GM12865 (cell line): ENCODE measurements at regions not wholly inside any gene's neighbourhood (a gene's known extent, or its start where the extent isn't known, plus 50 kb on each side); places are given as distances from the start of the nearest gene placed in this dataset.
A peak's percentile ranks its signal among the peaks of the same experiment; 100 is the strongest.
"Not testable (repeated sequence)": the region's sequence is repeated elsewhere in the genome, so short reads cannot be mapped to it uniquely, and the experiment has no call there.

ENCODE experiments used
- DNase-seq: peaks from one replicate; pipeline ENCODE4 v3.0.0; 2010; ENCODE audit warnings: low read depth
- H3K4me3 ChIP-seq: 2 replicates; pipeline ENCODE4 v1.5.1; 2011; ENCODE audit warnings: mild to moderate bottlenecking, low read depth, low read length, control low read depth
- CTCF ChIP-seq: IDR thresholded peaks from 2 replicates; pipeline ENCODE4 v1.5.1; 2011; ENCODE audit warnings: low read length, control low read depth, low read depth, inconsistent platforms; ENCODE audit not compliant: insufficient read depth; ENCODE audit errors: missing control alignments

DNA sequence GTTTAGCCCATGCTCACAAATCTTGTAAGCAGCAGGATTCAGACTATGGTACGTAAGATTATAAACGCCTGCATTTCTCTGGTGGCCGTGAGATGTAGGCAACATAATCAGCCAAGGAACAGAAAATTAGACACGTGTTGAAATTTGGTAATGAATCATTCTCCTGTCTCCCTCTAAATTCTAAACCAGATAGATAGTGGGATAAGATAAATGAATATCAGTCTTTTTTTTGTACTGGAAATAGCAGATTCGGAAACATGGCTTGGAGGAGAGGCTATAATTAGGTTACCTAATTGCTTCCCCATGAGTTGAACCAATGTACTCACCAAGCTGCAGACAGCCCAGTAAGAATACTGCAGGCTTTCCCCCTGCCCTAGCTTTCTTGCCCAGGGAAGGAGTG lies 172.3 kb downstream of the TGFB2 start:
- H3K4me3 ChIP-seq, result no peak overlapping the region
- TF ChIP-seq CTCF, result no peak
- no peak for DNase-seq

DNA sequence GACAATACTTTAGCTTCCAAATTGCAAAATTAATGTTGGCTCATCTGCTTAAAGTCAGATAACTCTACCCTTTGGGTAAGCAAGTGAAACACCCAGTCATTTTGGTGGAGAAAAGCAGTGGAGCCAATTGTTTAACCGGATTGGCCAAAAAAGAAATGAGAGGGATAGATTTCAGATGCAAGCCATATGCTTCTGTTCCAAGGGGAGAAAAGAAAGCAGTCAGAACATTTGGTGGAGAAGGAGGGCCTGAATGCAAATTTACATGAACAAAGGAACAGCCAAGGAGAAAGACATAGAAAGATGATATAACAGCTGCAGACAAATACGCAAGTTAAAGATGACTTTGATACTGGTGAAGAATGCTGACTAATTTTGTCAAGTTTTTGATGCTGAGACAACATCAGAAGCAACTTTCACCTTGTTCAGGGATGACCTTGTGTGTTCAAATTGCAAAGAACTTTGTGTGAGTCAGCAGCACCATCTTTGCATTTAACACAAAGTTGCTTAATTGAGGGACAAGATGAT lies 173.1 kb downstream of the TGFB2 start:
- no peak overlapping the region for H3K4me3 ChIP-seq
- TF ChIP-seq CTCF, result no peak
- DNase-seq, result no peak

DNA sequence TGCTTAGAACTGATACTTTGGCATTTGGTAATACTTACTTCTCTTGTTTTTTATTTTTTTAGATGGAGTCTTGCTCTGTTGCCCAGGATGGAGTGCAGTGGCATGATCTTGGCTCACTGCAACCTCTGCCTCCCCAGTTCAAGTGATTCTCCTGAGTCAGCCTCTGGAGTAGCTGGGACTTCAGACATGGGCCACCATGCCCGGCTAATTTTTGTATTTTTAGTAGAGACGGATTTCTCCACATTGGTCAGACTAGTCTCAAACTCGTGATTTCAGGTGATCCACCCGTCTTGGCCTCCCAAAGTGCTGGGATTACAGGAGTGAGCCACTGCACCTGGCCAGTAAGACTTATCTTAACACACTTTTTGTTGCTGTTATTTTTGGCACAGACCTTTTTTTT lies 175.5 kb downstream of the TGFB2 start:
- not testable (repeated sequence) for DNase-seq, H3K4me3 ChIP-seq

DNA sequence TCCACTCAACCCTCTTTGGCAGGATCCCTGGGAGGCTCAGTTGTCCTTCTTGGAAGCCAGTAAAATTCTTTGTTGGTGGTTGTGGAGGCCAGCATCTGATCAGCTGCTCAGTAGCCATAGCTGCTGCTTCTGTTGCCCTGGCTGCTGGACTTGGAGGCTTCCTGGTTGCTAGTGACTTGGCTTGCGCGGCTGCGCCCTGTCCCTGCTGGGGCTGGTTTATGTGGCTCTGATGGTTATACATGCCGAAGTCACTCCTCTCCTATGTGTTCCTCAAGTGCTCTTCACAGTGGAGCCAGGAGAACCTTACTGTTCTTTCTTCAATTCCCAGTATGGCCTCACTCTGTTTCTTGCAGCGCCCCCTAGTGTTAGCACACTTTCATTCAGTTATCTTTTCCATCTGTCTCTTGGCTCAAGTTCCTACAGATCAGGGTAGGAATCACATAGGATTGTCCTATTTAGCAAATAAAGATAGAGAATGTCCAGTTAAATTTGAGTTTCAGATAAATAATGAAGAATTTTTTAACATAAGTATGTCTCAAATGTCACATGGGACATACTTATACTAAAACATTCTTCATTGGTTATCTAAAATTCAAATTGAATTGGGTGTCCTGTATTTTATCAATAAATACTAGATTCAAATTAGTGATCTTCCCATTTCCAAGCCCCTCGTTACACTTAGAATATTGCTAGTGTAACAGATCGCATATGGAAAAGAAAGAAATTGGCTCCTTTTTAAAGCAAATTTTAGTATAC lies 176.5 kb downstream of the TGFB2 start:
- H3K4me3 ChIP-seq, result no peak overlapping the region
- peak; percentile 49 for DNase-seq

DNA sequence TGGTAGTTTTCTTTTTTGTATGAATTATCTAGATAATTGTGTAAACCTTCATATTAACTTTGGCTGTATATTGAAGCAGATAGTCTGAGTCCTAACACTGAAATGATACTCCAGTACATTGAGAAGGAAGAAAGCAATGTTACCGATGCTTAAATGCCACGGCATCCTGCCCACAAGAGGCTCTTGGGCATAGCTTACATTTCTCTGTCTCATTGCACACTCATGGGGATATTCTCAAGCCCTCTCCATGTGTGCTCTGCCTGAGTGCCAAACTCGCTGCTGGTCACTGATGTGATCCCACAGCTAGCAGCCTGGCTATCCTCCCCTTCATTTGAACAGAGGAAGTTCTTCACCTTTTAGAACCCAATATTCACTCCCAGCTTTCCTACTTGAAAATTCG lies 179.4 kb downstream of the TGFB2 start:
- no peak overlapping the region for H3K4me3 ChIP-seq
- DNase-seq, result no peak
- no peak for TF ChIP-seq CTCF

More for the DNA sequence above, 176.5 kb downstream of the TGFB2 start:
- TF ChIP-seq CTCF, result peak; percentile 68

DNA sequence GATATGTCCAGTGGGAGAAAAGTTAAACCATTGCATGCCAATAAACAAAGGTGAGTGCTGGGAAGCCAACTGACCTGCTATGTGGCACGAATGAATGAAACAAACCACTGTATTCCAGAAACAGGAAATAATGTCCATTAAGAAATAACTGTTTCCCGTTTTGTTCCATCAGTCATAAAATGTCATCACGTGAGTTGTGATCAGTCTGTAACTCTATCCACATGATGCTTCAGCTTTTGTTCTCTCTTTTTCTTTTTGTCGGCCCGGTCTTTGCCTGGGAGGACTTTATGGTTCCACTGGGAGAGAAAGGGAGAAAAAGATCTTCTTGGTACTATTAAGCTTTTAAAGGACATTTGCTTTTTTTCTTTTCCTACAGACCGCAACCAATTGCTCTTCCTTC lies 179.9 kb downstream of the TGFB2 start:
- TF ChIP-seq CTCF, result no peak
- no peak overlapping the region for H3K4me3 ChIP-seq
- no peak for DNase-seq

DNA sequence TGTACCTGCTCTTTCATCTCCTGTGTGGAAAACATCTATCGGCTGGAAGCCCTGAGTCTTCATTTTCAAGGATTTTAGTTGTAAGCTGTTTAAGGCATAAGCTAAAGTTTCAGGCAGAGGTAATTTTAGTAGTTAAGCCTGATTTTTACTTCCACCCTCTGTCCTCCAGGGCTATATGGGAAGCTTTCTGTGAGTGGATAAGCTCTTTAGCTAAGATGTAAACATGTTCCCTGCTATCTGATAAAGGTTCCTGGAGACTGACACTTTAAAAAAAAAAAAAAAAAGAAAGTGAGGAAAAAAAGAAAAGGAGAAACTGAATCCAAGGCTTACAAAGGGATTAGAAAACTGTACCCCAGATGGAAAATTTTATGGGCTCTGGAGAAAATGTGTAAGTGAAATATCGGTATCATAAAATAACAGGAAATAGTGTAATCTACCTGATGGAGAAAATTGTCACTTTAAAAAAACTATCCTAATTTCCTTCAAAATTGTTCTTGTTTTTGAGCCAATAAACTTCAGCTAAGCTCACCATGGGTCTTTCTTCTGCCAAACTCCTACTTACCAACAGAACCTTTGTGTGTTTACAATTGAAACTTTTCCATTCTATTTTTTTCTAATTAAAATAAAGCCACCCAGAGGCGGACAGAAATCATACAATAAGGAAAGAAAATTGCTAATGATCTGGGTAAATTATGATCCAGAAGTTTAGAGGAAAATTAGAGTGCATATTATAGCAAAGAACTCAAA lies 180.5 kb downstream of the TGFB2 start:
- H3K4me3 ChIP-seq, result no peak overlapping the region
- no peak for TF ChIP-seq CTCF
- no peak for DNase-seq
